ENCODE measurements at regions not wholly inside any gene's neighbourhood (a gene's known extent, or its start where the extent isn't known, plus 50 kb on each side); places are given as distances from the start of the nearest gene placed in this dataset.

DNA sequence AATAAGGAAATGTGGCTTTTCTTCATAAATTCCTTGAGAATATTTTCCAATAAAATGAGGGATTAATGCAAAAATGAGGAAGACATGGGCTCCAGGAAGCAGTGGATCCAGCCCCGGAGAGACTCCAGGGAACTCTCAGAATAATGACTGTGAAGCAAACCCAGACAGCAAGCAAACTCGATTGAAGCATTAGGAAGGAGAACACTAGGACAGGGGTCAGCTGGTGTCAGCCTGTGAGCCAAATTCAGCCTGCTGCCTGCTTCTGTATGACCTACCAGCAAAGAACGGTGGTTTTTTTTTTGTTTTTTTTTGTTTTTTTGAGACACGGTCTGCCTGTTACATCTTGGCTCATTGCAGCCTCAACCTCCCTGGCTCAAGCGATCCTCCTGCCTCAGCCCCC is 133.9 kb upstream of the FOXN2 start:
- Histone ChIP-seq H3F3A (ENCODE audit: low read depth) (no peaks in the 10 kb centered on the region), H3K9me2 (replicated peaks; ENCODE audit: low read depth, low read length) (no peaks in the 10 kb centered on the region), H3K4me3 (ENCODE audit: low read length, poor library complexity, severe bottlenecking) (no peak overlapping the region), H3K79me2 (ENCODE audit: insufficient read depth, low read length) (no peaks in the 10 kb centered on the region), H3K4me2 (ENCODE audit: low read depth, low read length, poor library complexity, severe bottlenecking) (no peak overlapping the region), H4K20me1 (ENCODE audit: insufficient read depth, low read length, poor library complexity, severe bottlenecking) (no peaks in the 10 kb centered on the region), H3K9me3 (ENCODE audit: insufficient read depth, low read depth, low read length) (no peaks in the 10 kb centered on the region), H3K4me1 (ENCODE audit: insufficient read depth, low read length, poor library complexity, severe bottlenecking) (no peaks in the 10 kb centered on the region), H3K36me3 (ENCODE audit: insufficient read depth, low read length) (no peaks in the 10 kb centered on the region), H3K9ac (ENCODE audit: low read depth, low read length, poor library complexity, severe bottlenecking) (no peak overlapping the region), H2AFZ (ENCODE audit: low read length) (no peak overlapping the region), H3K27me3 (ENCODE audit: insufficient read depth, low read length, poor library complexity, severe bottlenecking) (no peaks in the 10 kb centered on the region)
- TF ChIP-seq, protein P1, sequence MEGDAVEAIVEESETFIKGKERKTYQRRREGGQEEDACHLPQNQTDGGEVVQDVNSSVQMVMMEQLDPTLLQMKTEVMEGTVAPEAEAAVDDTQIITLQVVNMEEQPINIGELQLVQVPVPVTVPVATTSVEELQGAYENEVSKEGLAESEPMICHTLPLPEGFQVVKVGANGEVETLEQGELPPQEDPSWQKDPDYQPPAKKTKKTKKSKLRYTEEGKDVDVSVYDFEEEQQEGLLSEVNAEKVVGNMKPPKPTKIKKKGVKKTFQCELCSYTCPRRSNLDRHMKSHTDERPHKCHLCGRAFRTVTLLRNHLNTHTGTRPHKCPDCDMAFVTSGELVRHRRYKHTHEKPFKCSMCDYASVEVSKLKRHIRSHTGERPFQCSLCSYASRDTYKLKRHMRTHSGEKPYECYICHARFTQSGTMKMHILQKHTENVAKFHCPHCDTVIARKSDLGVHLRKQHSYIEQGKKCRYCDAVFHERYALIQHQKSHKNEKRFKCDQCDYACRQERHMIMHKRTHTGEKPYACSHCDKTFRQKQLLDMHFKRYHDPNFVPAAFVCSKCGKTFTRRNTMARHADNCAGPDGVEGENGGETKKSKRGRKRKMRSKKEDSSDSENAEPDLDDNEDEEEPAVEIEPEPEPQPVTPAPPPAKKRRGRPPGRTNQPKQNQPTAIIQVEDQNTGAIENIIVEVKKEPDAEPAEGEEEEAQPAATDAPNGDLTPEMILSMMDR (conservative IDR thresholded peaks at IDR 0.05; ENCODE audit: low read length), result no peak
- TF ChIP-seq EZH2phosphoT487 (IDR thresholded peaks at IDR 0.05; ENCODE audit: borderline replicate concordance), result no peak

DNA sequence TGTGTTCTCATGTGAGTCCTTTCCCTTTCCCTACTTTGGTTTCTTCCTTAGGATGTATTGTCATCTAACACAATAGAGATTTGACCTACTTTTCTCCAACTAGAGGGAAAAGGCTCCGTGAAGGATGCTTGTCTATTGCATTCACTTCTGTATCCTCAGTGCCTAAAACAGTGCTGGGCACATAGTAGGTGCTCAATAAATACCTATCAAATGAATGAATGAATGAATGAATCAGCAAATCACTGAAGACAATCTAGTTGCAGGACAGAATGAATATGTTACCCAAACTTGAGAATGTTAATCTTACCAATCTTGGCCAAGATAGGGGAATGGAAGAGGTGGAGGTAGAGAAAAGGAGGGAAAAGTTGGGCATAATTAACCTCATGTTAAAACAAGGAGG is 131.2 kb upstream of the FOXN2 start:
- Histone ChIP-seq H3K4me2 (ENCODE audit: low read depth, low read length, poor library complexity, severe bottlenecking) (no peak overlapping the region), H3K4me1 (ENCODE audit: insufficient read depth, low read length, poor library complexity, severe bottlenecking) (no peaks in the 10 kb centered on the region), H3K4me3 (ENCODE audit: low read length, poor library complexity, severe bottlenecking) (no peak overlapping the region), H3K36me3 (ENCODE audit: insufficient read depth, low read length) (no peaks in the 10 kb centered on the region), H2AFZ (ENCODE audit: low read length) (no peak overlapping the region), H4K20me1 (ENCODE audit: insufficient read depth, low read length, poor library complexity, severe bottlenecking) (no peaks in the 10 kb centered on the region), H3K9ac (ENCODE audit: low read depth, low read length, poor library complexity, severe bottlenecking) (no peak overlapping the region), H3K9me2 (replicated peaks; ENCODE audit: low read depth, low read length) (no peaks in the 10 kb centered on the region), H3K79me2 (ENCODE audit: insufficient read depth, low read length) (no peaks in the 10 kb centered on the region), H3K27me3 (ENCODE audit: insufficient read depth, low read length, poor library complexity, severe bottlenecking) (no peaks in the 10 kb centered on the region), H3K9me3 (ENCODE audit: insufficient read depth, low read depth, low read length) (no peaks in the 10 kb centered on the region), H3F3A (ENCODE audit: low read depth) (no peaks in the 10 kb centered on the region)
- no peak for TF ChIP-seq EZH2phosphoT487 (IDR thresholded peaks at IDR 0.05; ENCODE audit: borderline replicate concordance)
- TF ChIP-seq, protein P1 (conservative IDR thresholded peaks at IDR 0.05; ENCODE audit: low read length), result no peak

DNA sequence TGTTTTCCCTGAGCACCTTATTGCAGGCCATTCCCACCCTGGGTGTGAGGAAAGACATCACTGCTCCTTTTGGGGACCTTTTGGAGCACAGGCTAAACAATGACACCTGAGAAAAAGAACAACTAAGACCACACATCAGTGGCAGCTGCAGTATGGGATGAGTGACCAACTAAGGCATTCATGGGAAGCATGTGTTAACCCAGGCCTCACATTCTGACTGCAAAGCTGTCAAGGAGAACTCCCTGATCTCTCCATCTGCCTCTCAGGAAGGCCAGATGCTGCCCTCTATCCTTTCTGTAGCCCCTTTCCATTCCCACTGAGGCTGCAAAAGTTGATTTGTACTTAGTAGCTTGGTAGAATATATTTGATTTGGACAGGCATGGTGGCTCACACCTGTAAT is 130.5 kb upstream of the FOXN2 start:
- Histone ChIP-seq H2AFZ (ENCODE audit: low read length) (no peak overlapping the region), H3K79me2 (ENCODE audit: insufficient read depth, low read length) (no peaks in the 10 kb centered on the region), H3K9me2 (replicated peaks; ENCODE audit: low read depth, low read length) (no peaks in the 10 kb centered on the region), H4K20me1 (ENCODE audit: insufficient read depth, low read length, poor library complexity, severe bottlenecking) (no peaks in the 10 kb centered on the region), H3K9ac (ENCODE audit: low read depth, low read length, poor library complexity, severe bottlenecking) (no peak overlapping the region), H3K27me3 (ENCODE audit: insufficient read depth, low read length, poor library complexity, severe bottlenecking) (no peaks in the 10 kb centered on the region), H3K9me3 (ENCODE audit: insufficient read depth, low read depth, low read length) (no peaks in the 10 kb centered on the region), H3K4me1 (ENCODE audit: insufficient read depth, low read length, poor library complexity, severe bottlenecking) (no peaks in the 10 kb centered on the region), H3K4me3 (ENCODE audit: low read length, poor library complexity, severe bottlenecking) (no peak overlapping the region), H3K36me3 (ENCODE audit: insufficient read depth, low read length) (no peaks in the 10 kb centered on the region), H3K4me2 (ENCODE audit: low read depth, low read length, poor library complexity, severe bottlenecking) (no peak overlapping the region), H3F3A (ENCODE audit: low read depth) (no peaks in the 10 kb centered on the region)
- TF ChIP-seq EZH2phosphoT487 (IDR thresholded peaks at IDR 0.05; ENCODE audit: borderline replicate concordance), result no peak
- TF ChIP-seq, protein P1 (conservative IDR thresholded peaks at IDR 0.05; ENCODE audit: low read length), result no peak
